COR-L47 (cell line): ENCODE measurements at regions not wholly inside any gene's neighbourhood (a gene's known extent, or its start where the extent isn't known, plus 50 kb on each side); places are given as distances from the start of the nearest gene placed in this dataset.

Experiments used
- DNase-seq: peaks from one replicate; lab custom pipeline; 2025; lab: John Stamatoyannopoulos, UW

GRCh38 chr5:156261275-156261939 is 65.6 kb upstream of the SGCD start:
- no peak for DNase-seq

- no peak for DNase-seq
These were observed 55.4 kb upstream of the SGCD start for GRCh38 chr5:156271569-156271968.

- no peak for DNase-seq
These were observed 54.8 kb upstream of the SGCD start for GRCh38 chr5:156272139-156272538.

- DNase-seq = no peak
These were observed 53.6 kb upstream of the SGCD start for GRCh38 chr5:156273325-156273724.

- DNase-seq = no peak
These were observed 52.5 kb upstream of the SGCD start for GRCh38 chr5:156274453-156274852.
